SK-N-SH (cell line): ENCODE measurements at regions not wholly inside any gene's neighbourhood (a gene's known extent, or its start where the extent isn't known, plus 50 kb on each side); places are given as distances from the start of the nearest gene placed in this dataset.

Experiments
- CTCF ChIA-PET: fragments of 300-600, 350-600 bp; formaldehyde crosslinking; extraction: SDS; loops from one replicate; lab custom pipeline; 2021; lab: Yijun Ruan, JAX
- POLR2A ChIA-PET: fragments of 350-600 bp; sonication (Branson Sonifier 250); formaldehyde crosslinking; extraction: SDS; loops from one replicate; lab custom pipeline; 2020; ENCODE audit warnings: antibody characterized with exemption, inconsistent platforms; lab: Yijun Ruan, JAX
- DNase-seq: peaks from one replicate; pipeline ENCODE4 v3.0.0; 2012
- H2AFZ ChIP-seq: fragments of 200-600 bp; sonication (generic); 2 replicates; pipeline ENCODE4 v1.8.1; 2016; ENCODE audit warnings: antibody characterized with exemption, mild to moderate bottlenecking, low read depth
- H3F3A ChIP-seq: fragments of 200-600 bp; sonication (generic); replicated peaks from 2 replicates; pipeline ENCODE3; 2016; ENCODE audit warnings: antibody characterized with exemption, mild to moderate bottlenecking; ENCODE audit not compliant: insufficient read depth
- H3K27ac ChIP-seq, 2 experiments: fragments of 200-500 bp in 1 of 2; fragments of 200-600 bp in 1 of 2; sonication (Bioruptor generic) in 1 of 2; sonication (generic), shearing (Covaris generic) in 1 of 2; 2 replicates each; pipeline versions ENCODE4 v1.5.1 to v1.6.1; 2014 to 2016; ENCODE audit warnings: low read depth in 2 of 2, inconsistent platforms in 1 of 2, low read length in 1 of 2, mild to moderate bottlenecking in 1 of 2, mixed read lengths in 1 of 2
- H3K27me3 ChIP-seq: fragments of 200-600 bp; sonication (generic), shearing (Covaris generic); 2 replicates; pipeline ENCODE4 v1.6.1; 2016; ENCODE audit warnings: mixed run types; ENCODE audit not compliant: insufficient read depth
- H3K36me3 ChIP-seq, 2 experiments: fragments of 200-500 bp in 1 of 2; fragments of 200-600 bp in 1 of 2; sonication (Bioruptor generic) in 1 of 2; sonication (generic) in 1 of 2; replicated peaks in 1 of 2; 2 replicates each; pipeline versions ENCODE3 to v1.5.1; 2014 to 2016; ENCODE audit warnings: low read length in 1 of 2, mild to moderate bottlenecking in 1 of 2; ENCODE audit not compliant: insufficient read depth in 2 of 2, control insufficient read depth in 1 of 2
- H3K4me1 ChIP-seq, 2 experiments: fragments of 200-500 bp in 1 of 2; fragments of 200-600 bp in 1 of 2; sonication (Bioruptor generic) in 1 of 2; sonication (generic), shearing (Covaris generic) in 1 of 2; 2 replicates each; pipeline versions ENCODE4 v1.5.1 to v1.6.1; 2014 to 2016; ENCODE audit warnings: low read depth in 1 of 2, low read length in 1 of 2, mixed run types in 1 of 2; ENCODE audit not compliant: insufficient read depth in 2 of 2, control insufficient read depth in 1 of 2
- H3K4me2 ChIP-seq: fragments of 200-600 bp; sonication (generic), shearing (Covaris generic); 2 replicates; pipeline ENCODE4 v1.6.1; 2017; ENCODE audit warnings: mixed run types
- H3K4me3 ChIP-seq, 2 experiments: fragments of 200-500 bp in 1 of 2; fragments of 200-600 bp in 1 of 2; sonication (Bioruptor generic) in 1 of 2; sonication (generic), shearing (Covaris generic) in 1 of 2; 2 replicates each; pipeline versions ENCODE4 v1.5.1 to v1.8.1; 2014 to 2016; ENCODE audit warnings: low read depth in 2 of 2, inconsistent platforms in 1 of 2, low read length in 1 of 2, mild to moderate bottlenecking in 1 of 2, mixed read lengths in 1 of 2, moderate library complexity in 1 of 2
- H3K79me2 ChIP-seq: fragments of 200-600 bp; sonication (generic); 2 replicates; pipeline ENCODE4 v1.8.1; 2017; ENCODE audit warnings: mild to moderate bottlenecking; ENCODE audit not compliant: insufficient read depth
- H3K9ac ChIP-seq: fragments of 200-600 bp; sonication (generic); 2 replicates; pipeline ENCODE4 v1.6.1; 2017; ENCODE audit warnings: mixed run types
- H3K9me2 ChIP-seq: fragments of 200-600 bp; sonication (generic); 2 replicates; pipeline ENCODE4 v1.6.1; 2017; ENCODE audit warnings: mixed run types
- H3K9me3 ChIP-seq: fragments of 200-600 bp; sonication (generic); 2 replicates; pipeline ENCODE4 v1.6.1; 2017; ENCODE audit warnings: mixed run types, mild to moderate bottlenecking, moderate library complexity
- H4K20me1 ChIP-seq: fragments of 200-600 bp; sonication (generic); 2 replicates; pipeline ENCODE4 v1.6.1; 2017; ENCODE audit warnings: mild to moderate bottlenecking, mixed run types; ENCODE audit not compliant: insufficient read depth
- ELF1 ChIP-seq: IDR thresholded peaks from 2 replicates; pipeline ENCODE4 v1.4.0; 2012
- EZH2phosphoT487 ChIP-seq: fragments of 200-600 bp; sonication (generic); IDR thresholded peaks from 2 replicates; pipeline ENCODE4 v1.6.1; 2017; ENCODE audit warnings: low read depth, mixed run types, mild to moderate bottlenecking, antibody characterized with exemption, moderate library complexity, borderline replicate concordance
- GABPA ChIP-seq: IDR thresholded peaks from 2 replicates; pipeline ENCODE4 v1.4.0; 2012; ENCODE audit warnings: low read depth, mild to moderate bottlenecking
- GATA2 ChIP-seq: sonication (generic); formaldehyde crosslinking; IDR thresholded peaks from 2 replicates; pipeline ENCODE4 v1.5.0; 2020; ENCODE audit warnings: mild to moderate bottlenecking, missing genetic modification reagents
- MXI1 ChIP-seq: IDR thresholded peaks from 2 replicates; pipeline ENCODE4 v1.6.1; 2012; ENCODE audit warnings: mild to moderate bottlenecking, low read depth, low read length, improper control_type of control experiment
- REST ChIP-seq: IDR thresholded peaks from 2 replicates; pipeline ENCODE4 v1.6.1; 2012; ENCODE audit warnings: mild to moderate bottlenecking, low read depth, low read length, moderate library complexity
- RFX5 ChIP-seq: IDR thresholded peaks from 2 replicates; pipeline ENCODE4 v1.6.1; 2012; ENCODE audit warnings: mild to moderate bottlenecking, improper control_type of control experiment, low read length
- SIN3A ChIP-seq: IDR thresholded peaks from 2 replicates; pipeline ENCODE4 v1.6.1; 2012; ENCODE audit warnings: low read depth, mild to moderate bottlenecking, low read length, moderate library complexity, borderline replicate concordance
- TCF12 ChIP-seq: IDR thresholded peaks from 2 replicates; pipeline ENCODE4 v1.4.0; 2012
- USF2 ChIP-seq: fragments of 150-350 bp; IDR thresholded peaks from 2 replicates; pipeline ENCODE4 v1.6.1; 2017; ENCODE audit warnings: antibody characterized with exemption, low read length, low read depth, borderline replicate concordance
- YY1 ChIP-seq: IDR thresholded peaks from 2 replicates; pipeline ENCODE4 v1.4.0; 2012; ENCODE audit warnings: low read depth, mild to moderate bottlenecking
- WGBS: methylation state at CpG from one replicate; pipeline ENCODE4 v1.1.6; 2017; ENCODE audit warnings: low lambda C conversion rate; 5-methylcytosine and 5-hydroxymethylcytosine counted together
- TF ChIP-seq, protein P1 (sequence below): IDR thresholded peaks from 2 replicates; pipeline ENCODE4 v1.4.0; 2012; ENCODE audit warnings: low read depth, borderline replicate concordance
- TF ChIP-seq, protein P2 (sequence below): fragments of 150-350 bp; IDR thresholded peaks from 2 replicates; pipeline ENCODE4 v1.6.1; 2016; ENCODE audit warnings: mild to moderate bottlenecking, low read depth, low read length
- TF ChIP-seq, protein P3 (sequence below): IDR thresholded peaks from 2 replicates; pipeline ENCODE4; 2012
- TF ChIP-seq, protein P4 (sequence below): IDR thresholded peaks from 2 replicates; pipeline ENCODE4 v1.4.0; 2012; ENCODE audit warnings: low read depth

DNA sequence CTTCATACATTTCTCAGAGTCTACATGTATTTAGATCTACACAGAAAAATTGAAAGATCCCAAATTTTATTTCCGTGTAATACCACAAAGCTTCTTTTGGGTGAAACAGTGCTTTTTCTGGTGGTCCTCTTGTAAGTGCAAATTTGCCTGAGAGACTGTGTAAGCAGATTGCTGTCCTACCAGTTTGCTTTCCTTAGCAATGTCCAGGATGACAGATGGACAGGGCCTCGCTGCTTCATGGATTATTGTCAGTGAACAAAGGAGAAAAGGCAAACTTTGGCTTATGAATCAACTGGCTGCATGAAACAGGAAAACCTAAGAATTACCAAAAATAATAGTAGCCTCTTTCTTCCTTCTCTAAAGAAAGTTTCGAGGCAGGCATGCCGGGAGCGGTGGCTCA, 82.6 kb upstream of the UBE2E1 start:
- TF ChIP-seq SIN3A (no peak), EZH2phosphoT487 (no peak), GATA2 (CRISPR knock-in tag) (no peak), USF2 (no peak), ELF1 (no peak)
- TF ChIP-seq, protein P1, sequence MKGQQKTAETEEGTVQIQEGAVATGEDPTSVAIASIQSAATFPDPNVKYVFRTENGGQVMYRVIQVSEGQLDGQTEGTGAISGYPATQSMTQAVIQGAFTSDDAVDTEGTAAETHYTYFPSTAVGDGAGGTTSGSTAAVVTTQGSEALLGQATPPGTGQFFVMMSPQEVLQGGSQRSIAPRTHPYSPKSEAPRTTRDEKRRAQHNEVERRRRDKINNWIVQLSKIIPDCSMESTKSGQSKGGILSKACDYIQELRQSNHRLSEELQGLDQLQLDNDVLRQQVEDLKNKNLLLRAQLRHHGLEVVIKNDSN, result no peak
- ChIA-PET POLR2A (no interaction called here), CTCF (no interaction called here)
- no peak overlapping the region for H3K4me2 ChIP-seq
- no peaks in the 10 kb centered on the region for H3K36me3 ChIP-seq
- H3K9ac ChIP-seq, result no peak overlapping the region
- no peak for DNase-seq
- H3K4me3 ChIP-seq, result no peak overlapping the region
- H3K9me2 ChIP-seq, result no peaks in the 10 kb centered on the region
- no peaks in the 10 kb centered on the region for H3K27me3 ChIP-seq
- no peaks in the 10 kb centered on the region for H3K9me3 ChIP-seq
- WGBS, result 94% methylated on average over 5 of the region's 5 CpGs
- no peaks in the 10 kb centered on the region for H3F3A ChIP-seq
- H2AFZ ChIP-seq, result no peak overlapping the region
- no peak overlapping the region for H3K27ac ChIP-seq
- no peaks in the 10 kb centered on the region for H4K20me1 ChIP-seq
- H3K4me1 ChIP-seq, result no peaks in the 10 kb centered on the region
- H3K79me2 ChIP-seq, result no peaks in the 10 kb centered on the region

- no peak for TF ChIP-seq MXI1
- TF ChIP-seq, protein P2, sequence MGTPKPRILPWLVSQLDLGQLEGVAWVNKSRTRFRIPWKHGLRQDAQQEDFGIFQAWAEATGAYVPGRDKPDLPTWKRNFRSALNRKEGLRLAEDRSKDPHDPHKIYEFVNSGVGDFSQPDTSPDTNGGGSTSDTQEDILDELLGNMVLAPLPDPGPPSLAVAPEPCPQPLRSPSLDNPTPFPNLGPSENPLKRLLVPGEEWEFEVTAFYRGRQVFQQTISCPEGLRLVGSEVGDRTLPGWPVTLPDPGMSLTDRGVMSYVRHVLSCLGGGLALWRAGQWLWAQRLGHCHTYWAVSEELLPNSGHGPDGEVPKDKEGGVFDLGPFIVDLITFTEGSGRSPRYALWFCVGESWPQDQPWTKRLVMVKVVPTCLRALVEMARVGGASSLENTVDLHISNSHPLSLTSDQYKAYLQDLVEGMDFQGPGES, result no peak
- no peak for TF ChIP-seq TCF12
- no peak for TF ChIP-seq REST
- TF ChIP-seq, protein P1, result no peak
- TF ChIP-seq YY1, result no peak
- TF ChIP-seq, protein P3, sequence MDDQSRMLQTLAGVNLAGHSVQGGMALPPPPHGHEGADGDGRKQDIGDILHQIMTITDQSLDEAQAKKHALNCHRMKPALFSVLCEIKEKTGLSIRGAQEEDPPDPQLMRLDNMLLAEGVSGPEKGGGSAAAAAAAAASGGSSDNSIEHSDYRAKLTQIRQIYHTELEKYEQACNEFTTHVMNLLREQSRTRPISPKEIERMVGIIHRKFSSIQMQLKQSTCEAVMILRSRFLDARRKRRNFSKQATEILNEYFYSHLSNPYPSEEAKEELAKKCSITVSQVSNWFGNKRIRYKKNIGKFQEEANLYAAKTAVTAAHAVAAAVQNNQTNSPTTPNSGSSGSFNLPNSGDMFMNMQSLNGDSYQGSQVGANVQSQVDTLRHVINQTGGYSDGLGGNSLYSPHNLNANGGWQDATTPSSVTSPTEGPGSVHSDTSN, result no peak
- no peak for TF ChIP-seq GABPA
- TF ChIP-seq, protein P4, sequence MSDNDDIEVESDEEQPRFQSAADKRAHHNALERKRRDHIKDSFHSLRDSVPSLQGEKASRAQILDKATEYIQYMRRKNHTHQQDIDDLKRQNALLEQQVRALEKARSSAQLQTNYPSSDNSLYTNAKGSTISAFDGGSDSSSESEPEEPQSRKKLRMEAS, result no peak
- no peak for TF ChIP-seq RFX5
- no peak for DNase-seq
- no peaks in the 10 kb centered on the region for H4K20me1 ChIP-seq
- H3K27ac ChIP-seq, result no peak overlapping the region
- POLR2A ChIA-PET, result no interaction called here
- no peaks in the 10 kb centered on the region for H3K36me3 ChIP-seq
- H3K4me1 ChIP-seq, result 0 out of 4 replicates have a peak, but pooled peaks cover 0 to 4% of the 10 kb centered on the region in 2 experiments
- H3K9me2 ChIP-seq, result no peaks in the 10 kb centered on the region
- no peak overlapping the region for H2AFZ ChIP-seq
- no peaks in the 10 kb centered on the region for H3K79me2 ChIP-seq
- H3K4me3 ChIP-seq, result no peak overlapping the region
- H3K4me2 ChIP-seq, result no peak overlapping the region
- CTCF ChIA-PET, result no interaction called here
- H3K9ac ChIP-seq, result no peak overlapping the region
- no peaks in the 10 kb centered on the region for H3F3A ChIP-seq
- no peaks in the 10 kb centered on the region for H3K9me3 ChIP-seq
- H3K27me3 ChIP-seq, result no peaks in the 10 kb centered on the region
These were observed 81.8 kb upstream of the UBE2E1 start for GRCh38 chr3:23723930-23724329.
